DOHH2 (cell line): ENCODE measurements at regions not wholly inside any gene's neighbourhood (a gene's known extent, or its start where the extent isn't known, plus 50 kb on each side); places are given as distances from the start of the nearest gene placed in this dataset.

Experiments
- H3F3A ChIP-seq: fragments of 200-600 bp; sonication (generic), shearing (Covaris generic); 2 replicates; pipeline ENCODE4 v1.6.0; 2016; ENCODE audit warnings: antibody characterized with exemption, mild to moderate bottlenecking; ENCODE audit not compliant: control insufficient read depth, insufficient read depth
- H3K27ac ChIP-seq: fragments of 200-600 bp; sonication (generic); 2 replicates; pipeline ENCODE4 v1.5.1; 2014; ENCODE audit warnings: low read depth, mild to moderate bottlenecking, low read length, moderate library complexity
- H3K27me3 ChIP-seq: fragments of 200-600 bp; sonication (generic); 2 replicates; pipeline ENCODE4 v1.6.1; 2014; ENCODE audit warnings: mild to moderate bottlenecking, low read length, mixed read lengths; ENCODE audit not compliant: control insufficient read depth
- H3K36me3 ChIP-seq: fragments of 200-600 bp; sonication (generic); 2 replicates; pipeline ENCODE4 v1.6.1; 2014; ENCODE audit warnings: mild to moderate bottlenecking, low read length, moderate library complexity, mixed read lengths; ENCODE audit not compliant: control insufficient read depth
- H3K4me1 ChIP-seq: fragments of 200-600 bp; sonication (generic); 2 replicates; pipeline ENCODE4 v1.6.1; 2014; ENCODE audit warnings: mild to moderate bottlenecking, low read length, mixed read lengths; ENCODE audit not compliant: control insufficient read depth
- H3K4me2 ChIP-seq: fragments of 200-600 bp; sonication (generic); 2 replicates; pipeline ENCODE4 v1.6.0; 2014; ENCODE audit warnings: mild to moderate bottlenecking, low read length, moderate library complexity
- H3K4me3 ChIP-seq: fragments of 200-600 bp; sonication (generic); 2 replicates; pipeline ENCODE4 v1.5.1; 2014; ENCODE audit warnings: mild to moderate bottlenecking, low read length, mixed read lengths
- H3K79me2 ChIP-seq: fragments of 200-600 bp; sonication (generic); 2 replicates; pipeline ENCODE4 v1.6.1; 2014; ENCODE audit warnings: mild to moderate bottlenecking, low read length, mixed read lengths; ENCODE audit not compliant: control insufficient read depth
- H3K9me2 ChIP-seq: fragments of 200-600 bp; sonication (generic); replicated peaks from 2 replicates; pipeline ENCODE4 v1.6.1; 2014; ENCODE audit warnings: mild to moderate bottlenecking, low read length, mixed read lengths; ENCODE audit not compliant: control insufficient read depth
- H3K9me3 ChIP-seq: fragments of 200-600 bp; sonication (generic); 2 replicates; pipeline ENCODE4 v1.6.1; 2014; ENCODE audit warnings: antibody characterized with exemption, low read length, mixed read lengths; ENCODE audit not compliant: control insufficient read depth, insufficient read depth
- H4K20me1 ChIP-seq: fragments of 200-600 bp; sonication (generic); 2 replicates; pipeline ENCODE4 v1.6.0; 2014; ENCODE audit warnings: low read depth, mild to moderate bottlenecking, antibody characterized with exemption, low read length, moderate library complexity; ENCODE audit not compliant: control insufficient read depth, insufficient read depth
- EZH2phosphoT487 ChIP-seq: fragments of 200-600 bp; sonication (generic); IDR thresholded peaks from 2 replicates; pipeline ENCODE4 v1.6.1; 2017; ENCODE audit warnings: borderline replicate concordance, mild to moderate bottlenecking, antibody characterized with exemption, low read length, moderate library complexity, mixed read lengths
- TF ChIP-seq, protein P1 (sequence below): fragments of 200-600 bp; sonication (generic); IDR thresholded peaks from one replicate; pipeline ENCODE4 v1.5.1; 2014; ENCODE audit warnings: antibody characterized with exemption, mild to moderate bottlenecking, low read depth, low read length; ENCODE audit not compliant: poor library complexity, severe bottlenecking

DNA sequence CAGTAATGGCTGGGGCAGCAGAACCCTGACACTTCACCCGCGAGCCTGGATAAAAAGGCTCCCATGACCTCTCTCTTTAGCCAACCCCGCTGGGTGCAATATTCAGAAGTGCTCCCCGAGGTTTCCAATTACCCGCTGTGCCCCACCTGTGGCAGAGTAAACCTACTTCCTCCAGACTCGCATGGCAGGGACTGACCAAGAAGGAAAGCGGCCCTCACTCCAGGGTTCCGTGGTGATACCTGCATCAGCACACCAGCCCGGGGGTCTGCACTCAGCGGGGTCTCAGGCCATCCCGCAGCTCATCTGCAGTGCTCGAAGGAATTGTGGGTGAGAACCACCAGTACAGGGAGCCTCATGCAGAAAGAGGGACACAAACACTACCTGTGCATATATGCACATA, 136.3 kb upstream of the FMN2 start:
- Histone ChIP-seq H3K27me3 (no peaks in the 10 kb centered on the region), H4K20me1 (no peaks in the 10 kb centered on the region), H3K4me2 (no peak overlapping the region), H3K4me1 (no peaks in the 10 kb centered on the region), H3K4me3 (no peak overlapping the region), H3F3A (no peaks in the 10 kb centered on the region), H3K9me3 (no peaks in the 10 kb centered on the region), H3K27ac (no peak overlapping the region), H3K79me2 (no peaks in the 10 kb centered on the region), H3K9me2 (no peaks in the 10 kb centered on the region), H3K36me3 (no peaks in the 10 kb centered on the region)
- TF ChIP-seq EZH2phosphoT487: no peak
- TF ChIP-seq, protein P1, sequence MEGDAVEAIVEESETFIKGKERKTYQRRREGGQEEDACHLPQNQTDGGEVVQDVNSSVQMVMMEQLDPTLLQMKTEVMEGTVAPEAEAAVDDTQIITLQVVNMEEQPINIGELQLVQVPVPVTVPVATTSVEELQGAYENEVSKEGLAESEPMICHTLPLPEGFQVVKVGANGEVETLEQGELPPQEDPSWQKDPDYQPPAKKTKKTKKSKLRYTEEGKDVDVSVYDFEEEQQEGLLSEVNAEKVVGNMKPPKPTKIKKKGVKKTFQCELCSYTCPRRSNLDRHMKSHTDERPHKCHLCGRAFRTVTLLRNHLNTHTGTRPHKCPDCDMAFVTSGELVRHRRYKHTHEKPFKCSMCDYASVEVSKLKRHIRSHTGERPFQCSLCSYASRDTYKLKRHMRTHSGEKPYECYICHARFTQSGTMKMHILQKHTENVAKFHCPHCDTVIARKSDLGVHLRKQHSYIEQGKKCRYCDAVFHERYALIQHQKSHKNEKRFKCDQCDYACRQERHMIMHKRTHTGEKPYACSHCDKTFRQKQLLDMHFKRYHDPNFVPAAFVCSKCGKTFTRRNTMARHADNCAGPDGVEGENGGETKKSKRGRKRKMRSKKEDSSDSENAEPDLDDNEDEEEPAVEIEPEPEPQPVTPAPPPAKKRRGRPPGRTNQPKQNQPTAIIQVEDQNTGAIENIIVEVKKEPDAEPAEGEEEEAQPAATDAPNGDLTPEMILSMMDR: no peak

DNA sequence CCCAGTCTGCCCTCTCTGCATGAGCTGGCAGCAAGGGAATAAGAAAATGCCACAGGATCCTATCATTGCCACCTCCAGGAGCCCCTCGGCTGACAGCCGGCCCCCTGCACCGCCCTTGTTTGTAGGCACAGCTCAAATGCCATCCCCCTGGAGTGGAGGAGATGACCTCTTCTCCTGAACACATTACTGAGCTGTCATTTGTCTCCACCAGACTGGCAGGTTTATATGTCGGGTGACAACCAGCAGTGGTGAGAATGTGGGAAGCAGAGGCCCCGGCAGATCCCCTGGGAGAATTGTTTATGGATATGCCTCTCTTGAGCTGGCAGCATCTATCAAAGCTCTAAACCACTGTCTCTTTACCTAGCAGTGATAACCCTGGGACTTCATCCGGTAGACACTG, 135.4 kb upstream of the FMN2 start:
- Histone ChIP-seq H3F3A (no peaks in the 10 kb centered on the region), H3K36me3 (no peaks in the 10 kb centered on the region), H3K27ac (no peak overlapping the region), H3K4me3 (no peak overlapping the region), H3K4me1 (no peaks in the 10 kb centered on the region), H3K9me3 (no peaks in the 10 kb centered on the region), H3K27me3 (no peaks in the 10 kb centered on the region), H4K20me1 (no peaks in the 10 kb centered on the region), H3K4me2 (no peak overlapping the region), H3K79me2 (no peaks in the 10 kb centered on the region), H3K9me2 (no peaks in the 10 kb centered on the region)
- TF ChIP-seq EZH2phosphoT487: no peak
- TF ChIP-seq, protein P1: no peak

DNA sequence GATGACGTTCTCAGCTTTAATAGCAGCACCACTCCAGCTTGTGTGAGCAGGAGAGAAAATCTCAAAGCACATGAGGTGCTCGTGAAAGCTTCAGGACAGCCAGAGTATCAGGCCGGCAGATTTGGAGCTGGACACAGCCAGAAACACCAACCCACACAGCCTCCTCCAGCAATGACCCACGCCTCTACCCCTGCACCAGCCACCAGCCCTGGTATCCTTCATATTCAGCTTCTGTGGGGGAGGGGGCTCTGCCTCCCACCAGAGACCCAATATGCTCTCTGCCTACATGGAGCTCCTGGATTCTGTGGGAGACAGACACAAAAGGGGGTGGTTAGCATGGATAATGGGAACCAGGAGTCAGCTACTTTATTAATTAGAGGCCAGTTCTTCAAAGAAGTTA, 133.6 kb upstream of the FMN2 start:
- H3K4me3 ChIP-seq: no peak overlapping the region
- H4K20me1 ChIP-seq: no peaks in the 10 kb centered on the region
- H3K36me3 ChIP-seq: no peaks in the 10 kb centered on the region
- no peaks in the 10 kb centered on the region for H3K79me2 ChIP-seq
- H3K27ac ChIP-seq: no peak overlapping the region
- no peak overlapping the region for H3K4me2 ChIP-seq
- H3K27me3 ChIP-seq: no peaks in the 10 kb centered on the region
- no peaks in the 10 kb centered on the region for H3K4me1 ChIP-seq
- no peak for TF ChIP-seq EZH2phosphoT487
- TF ChIP-seq, protein P1: no peak
- no peaks in the 10 kb centered on the region for H3K9me2 ChIP-seq
- H3F3A ChIP-seq: no peaks in the 10 kb centered on the region
- no peaks in the 10 kb centered on the region for H3K9me3 ChIP-seq

DNA sequence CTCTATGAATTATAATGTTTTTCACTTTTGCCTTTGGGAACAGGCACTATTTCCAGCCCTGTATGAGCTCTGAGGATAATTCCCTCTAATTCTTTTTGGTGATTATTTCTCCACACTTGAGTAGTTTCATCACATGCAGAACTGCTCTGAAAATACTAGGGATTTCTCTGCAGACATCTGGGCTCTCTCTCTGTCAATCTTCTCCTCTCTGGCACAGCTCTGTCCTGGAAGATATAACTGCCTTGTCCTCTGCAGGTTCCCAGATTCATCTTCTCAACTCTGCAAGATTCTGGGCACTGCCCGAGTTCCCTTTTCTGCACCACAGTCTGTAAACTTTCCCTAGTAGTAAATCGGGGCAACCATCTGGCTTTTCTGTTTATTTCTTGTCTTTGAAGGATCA, 131.3 kb upstream of the FMN2 start:
- no peak overlapping the region for H3K4me2 ChIP-seq
- H3K27me3 ChIP-seq: no peaks in the 10 kb centered on the region
- H3K9me3 ChIP-seq: no peaks in the 10 kb centered on the region
- H3K27ac ChIP-seq: no peak overlapping the region
- H3K4me1 ChIP-seq: no peaks in the 10 kb centered on the region
- no peak overlapping the region for H3K4me3 ChIP-seq
- H3K36me3 ChIP-seq: no peaks in the 10 kb centered on the region
- H3K9me2 ChIP-seq: no peaks in the 10 kb centered on the region
- H3K79me2 ChIP-seq: no peaks in the 10 kb centered on the region
- H4K20me1 ChIP-seq: no peaks in the 10 kb centered on the region
- H3F3A ChIP-seq: no peaks in the 10 kb centered on the region
- TF ChIP-seq, protein P1: no peak
- TF ChIP-seq EZH2phosphoT487: no peak
